ENCODE measurements at regions not wholly inside any gene's neighbourhood (a gene's known extent, or its start where the extent isn't known, plus 50 kb on each side); places are given as distances from the start of the nearest gene placed in this dataset.

GRCh38 chr12:107144441-107144840 lies 51.1 kb upstream of the CRY1 start:
- Histone ChIP-seq H3K27ac (no peak overlapping the region), H3K36me3 (replicated peaks in 1 of 2) (no peaks in the 10 kb centered on the region), H3K27me3 (no peaks in the 10 kb centered on the region), H3K4me3 (no peak overlapping the region), H3K9me3 (replicated peaks in 1 of 3) (no peaks in the 10 kb centered on the region), H3K4me1 (replicated peaks in 1 of 2) (no peaks in the 10 kb centered on the region)
- no peak for DNase-seq
- WGBS, 4 donors: 89 to 94% (median 93%) methylated on average over 7 of the region's 7 CpGs
- intact Hi-C loops (cut with DNase I): no loop called here
- TF ChIP-seq POLR2A (IDR thresholded peaks at IDR 0.05): no peak
- TF ChIP-seq, protein P1, sequence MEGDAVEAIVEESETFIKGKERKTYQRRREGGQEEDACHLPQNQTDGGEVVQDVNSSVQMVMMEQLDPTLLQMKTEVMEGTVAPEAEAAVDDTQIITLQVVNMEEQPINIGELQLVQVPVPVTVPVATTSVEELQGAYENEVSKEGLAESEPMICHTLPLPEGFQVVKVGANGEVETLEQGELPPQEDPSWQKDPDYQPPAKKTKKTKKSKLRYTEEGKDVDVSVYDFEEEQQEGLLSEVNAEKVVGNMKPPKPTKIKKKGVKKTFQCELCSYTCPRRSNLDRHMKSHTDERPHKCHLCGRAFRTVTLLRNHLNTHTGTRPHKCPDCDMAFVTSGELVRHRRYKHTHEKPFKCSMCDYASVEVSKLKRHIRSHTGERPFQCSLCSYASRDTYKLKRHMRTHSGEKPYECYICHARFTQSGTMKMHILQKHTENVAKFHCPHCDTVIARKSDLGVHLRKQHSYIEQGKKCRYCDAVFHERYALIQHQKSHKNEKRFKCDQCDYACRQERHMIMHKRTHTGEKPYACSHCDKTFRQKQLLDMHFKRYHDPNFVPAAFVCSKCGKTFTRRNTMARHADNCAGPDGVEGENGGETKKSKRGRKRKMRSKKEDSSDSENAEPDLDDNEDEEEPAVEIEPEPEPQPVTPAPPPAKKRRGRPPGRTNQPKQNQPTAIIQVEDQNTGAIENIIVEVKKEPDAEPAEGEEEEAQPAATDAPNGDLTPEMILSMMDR (IDR thresholded peaks at IDR 0.05): no peak

GRCh38 chr12:107144990-107145389 lies 51.6 kb upstream of the CRY1 start:
- Histone ChIP-seq H3K36me3 (replicated peaks in 1 of 2) (no peaks in the 10 kb centered on the region), H3K27me3 (no peaks in the 10 kb centered on the region), H3K27ac (no peak overlapping the region), H3K9me3 (replicated peaks in 1 of 3) (no peaks in the 10 kb centered on the region), H3K4me1 (replicated peaks in 1 of 2) (no peaks in the 10 kb centered on the region), H3K4me3 (no peak overlapping the region)
- intact Hi-C loops (cut with DNase I): no loop called here
- TF ChIP-seq, protein P1 (IDR thresholded peaks at IDR 0.05): no peak
- no peak for TF ChIP-seq POLR2A (IDR thresholded peaks at IDR 0.05)
- DNase-seq: no peak
- WGBS, 4 donors: 40 to 52% (median 46%) methylated on average over 2 of the region's 2 CpGs

DNA sequence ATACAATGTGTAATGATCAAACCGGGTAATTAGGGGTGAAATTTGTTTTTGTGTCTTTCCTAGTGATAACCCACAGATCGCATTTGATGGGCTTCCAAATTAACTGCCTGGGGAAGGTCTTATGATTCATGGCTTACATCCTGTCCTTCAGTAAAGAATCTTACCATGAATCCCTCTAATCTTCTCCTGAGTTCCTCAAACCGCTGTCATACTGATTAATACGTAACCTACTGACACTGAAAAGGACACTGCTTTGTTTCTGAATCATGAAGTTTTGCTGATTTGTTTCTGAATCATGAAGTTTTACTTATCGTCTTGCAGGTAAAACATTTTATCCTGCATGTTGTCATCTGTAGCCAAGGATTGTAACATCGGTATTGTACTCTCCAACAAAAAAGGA lies 52.0 kb upstream of the CRY1 start:
- no peak overlapping the region for H3K27ac ChIP-seq
- no peak for DNase-seq
- no peaks in the 10 kb centered on the region for H3K27me3 ChIP-seq
- no peak overlapping the region for H3K4me3 ChIP-seq
- no peak for TF ChIP-seq POLR2A (IDR thresholded peaks at IDR 0.05)
- TF ChIP-seq, protein P1 (IDR thresholded peaks at IDR 0.05): no peak
- no peaks in the 10 kb centered on the region for H3K4me1 ChIP-seq (replicated peaks in 1 of 2)
- WGBS, 4 donors: 22 to 33% (median 30%) methylated on average over 6 of the region's 6 CpGs
- H3K36me3 ChIP-seq (replicated peaks in 1 of 2): no peaks in the 10 kb centered on the region
- intact Hi-C loops (cut with DNase I): no loop called here
- H3K9me3 ChIP-seq (replicated peaks in 1 of 3): no peaks in the 10 kb centered on the region

GRCh38 chr12:107148107-107148506 lies 54.8 kb upstream of the CRY1 start:
- TF ChIP-seq POLR2A (IDR thresholded peaks at IDR 0.05): no peak
- TF ChIP-seq, protein P1 (IDR thresholded peaks at IDR 0.05): no peak
- WGBS, 4 donors: 42 to 65% (median 56%) methylated on average over 2 of the region's 2 CpGs
- no peaks in the 10 kb centered on the region for H3K9me3 ChIP-seq (replicated peaks in 1 of 3)
- no peaks in the 10 kb centered on the region for H3K4me1 ChIP-seq (replicated peaks in 1 of 2)
- DNase-seq: no peak
- no peak overlapping the region for H3K4me3 ChIP-seq
- no peak overlapping the region for H3K27ac ChIP-seq
- intact Hi-C loops (cut with DNase I): no loop called here
- no peaks in the 10 kb centered on the region for H3K36me3 ChIP-seq (replicated peaks in 1 of 2)
- H3K27me3 ChIP-seq: no peaks in the 10 kb centered on the region
